H9 (cell line): ENCODE measurements at regions not wholly inside any gene's neighbourhood (a gene's known extent, or its start where the extent isn't known, plus 50 kb on each side); places are given as distances from the start of the nearest gene placed in this dataset.
A peak's percentile ranks its signal among the peaks of the same experiment; 100 is the strongest.

Experiments used
- DNase-seq: peaks from one replicate; pipeline ENCODE4 v3.0.0-alpha.2; 2017
- H2AFZ ChIP-seq: one replicate; pipeline ENCODE4 v1.6.1; 2013; ENCODE audit warnings: mild to moderate bottlenecking, low read length, control low read depth, moderate library complexity
- H2AK5ac ChIP-seq: 2 replicates; pipeline ENCODE4 v1.6.1; 2013; ENCODE audit warnings: low read length, control low read depth, mixed read lengths; ENCODE audit not compliant: insufficient read length
- H2BK120ac ChIP-seq: one replicate; pipeline ENCODE4 v1.6.1; 2013; ENCODE audit warnings: low read depth, mild to moderate bottlenecking, low read length, control low read depth, inconsistent platforms; ENCODE audit not compliant: poor library complexity, severe bottlenecking
- H2BK12ac ChIP-seq: 2 replicates; pipeline ENCODE4 v1.6.1; 2013; ENCODE audit warnings: low read length, control low read depth, mixed read lengths, low read depth; ENCODE audit not compliant: insufficient read length
- H2BK15ac ChIP-seq: 2 replicates; pipeline ENCODE4 v1.6.1; 2013; ENCODE audit warnings: low read depth, low read length, control low read depth
- H2BK20ac ChIP-seq: one replicate; pipeline ENCODE4 v1.6.1; 2013; ENCODE audit warnings: low read depth, mild to moderate bottlenecking, low read length, control low read depth, inconsistent platforms; ENCODE audit not compliant: poor library complexity, severe bottlenecking
- H2BK5ac ChIP-seq: 2 replicates; pipeline ENCODE4 v1.6.1; 2013; ENCODE audit warnings: low read length, control low read depth, mixed read lengths; ENCODE audit not compliant: insufficient read length
- H3K14ac ChIP-seq: 2 replicates; pipeline ENCODE4 v1.6.1; 2013; ENCODE audit warnings: low read length, control low read depth; ENCODE audit not compliant: insufficient read depth
- H3K18ac ChIP-seq: 2 replicates; pipeline ENCODE4 v1.6.1; 2013; ENCODE audit warnings: low read depth, mild to moderate bottlenecking, mixed read lengths, low read length, control low read depth; ENCODE audit not compliant: insufficient read length
- H3K23ac ChIP-seq: 2 replicates; pipeline ENCODE4 v1.6.1; 2013; ENCODE audit warnings: low read length, control low read depth, mixed read lengths, low read depth; ENCODE audit not compliant: insufficient read length
- H3K23me2 ChIP-seq: 2 replicates; pipeline ENCODE4 v1.6.1; 2013; ENCODE audit warnings: low read depth, mild to moderate bottlenecking, mixed read lengths, low read length, control low read depth; ENCODE audit not compliant: insufficient read length, poor library complexity, severe bottlenecking
- H3K27ac ChIP-seq: 2 replicates; pipeline ENCODE4 v1.5.1; 2013; ENCODE audit warnings: low read length, control low read depth, mixed read lengths, low read depth; ENCODE audit not compliant: insufficient read length
- H3K27me3 ChIP-seq: 2 replicates; pipeline ENCODE4 v1.6.1; 2013; ENCODE audit warnings: low read length, control low read depth, inconsistent platforms; ENCODE audit not compliant: insufficient read depth
- H3K4ac ChIP-seq: 2 replicates; pipeline ENCODE4 v1.6.1; 2013; ENCODE audit warnings: low read depth, mild to moderate bottlenecking, control low read depth, inconsistent platforms, low read length, moderate library complexity
- H3K4me1 ChIP-seq: 2 replicates; pipeline ENCODE4 v1.6.1; 2013; ENCODE audit warnings: low read length, control low read depth, inconsistent platforms; ENCODE audit not compliant: insufficient read depth
- H3K4me2 ChIP-seq: 2 replicates; pipeline ENCODE4 v1.6.1; 2013; ENCODE audit warnings: low read length, control low read depth, mixed read lengths; ENCODE audit not compliant: insufficient read length, insufficient read depth
- H3K56ac ChIP-seq: 2 replicates; pipeline ENCODE4 v1.6.1; 2013; ENCODE audit warnings: low read depth, mild to moderate bottlenecking, mixed read lengths, low read length, control low read depth; ENCODE audit not compliant: insufficient read length
- H3K79me1 ChIP-seq: 2 replicates; pipeline ENCODE4 v1.6.1; 2013; ENCODE audit warnings: low read depth, mild to moderate bottlenecking, moderate library complexity, low read length, control low read depth, inconsistent platforms; ENCODE audit not compliant: insufficient read depth, poor library complexity, severe bottlenecking
- H3K79me2 ChIP-seq: 2 replicates; pipeline ENCODE4 v1.6.1; 2013; ENCODE audit warnings: low read length, control low read depth, inconsistent platforms; ENCODE audit not compliant: insufficient read depth
- H3K9ac ChIP-seq: 2 replicates; pipeline ENCODE4 v1.6.1; 2013; ENCODE audit warnings: low read length, control low read depth, mixed read lengths; ENCODE audit not compliant: insufficient read length; ENCODE audit errors: extremely low read depth
- H3K9me3 ChIP-seq: one replicate; pipeline ENCODE4 v1.6.1; 2013; ENCODE audit warnings: low read depth, low read length, inconsistent platforms; ENCODE audit not compliant: control insufficient read depth
- H3T11ph ChIP-seq: one replicate; pipeline ENCODE4 v1.6.1; 2013; ENCODE audit warnings: mild to moderate bottlenecking, low read length, control low read depth, inconsistent platforms
- H4K20me1 ChIP-seq: one replicate; pipeline ENCODE4 v1.6.1; 2013; ENCODE audit not compliant: control insufficient read depth, insufficient read length, insufficient read depth
- H4K5ac ChIP-seq: 2 replicates; pipeline ENCODE4 v1.6.1; 2013; ENCODE audit warnings: low read depth, mild to moderate bottlenecking, mixed read lengths, low read length, control low read depth; ENCODE audit not compliant: insufficient read length
- H4K8ac ChIP-seq: replicated peaks from 2 replicates; pipeline ENCODE4 v1.6.1; 2013; ENCODE audit warnings: low read length, control low read depth, mixed read lengths, low read depth; ENCODE audit not compliant: insufficient read length
- H4K91ac ChIP-seq: 2 replicates; pipeline ENCODE4 v1.6.1; 2013; ENCODE audit warnings: low read depth, mild to moderate bottlenecking, moderate library complexity, mixed read lengths, low read length, control low read depth; ENCODE audit not compliant: insufficient read length
- H3K27ac Mint-ChIP-seq, 3 experiments: 2 replicates in 2 of 3; 3 replicates in 1 of 3; pipeline ENCODE4 v1.8.0; 2020 to 2021; ENCODE audit warnings: mixed read lengths in 3 of 3, mild to moderate bottlenecking in 1 of 3, moderate library complexity in 1 of 3
- H3K27me3 Mint-ChIP-seq: 2 replicates; pipeline ENCODE4 v1.8.0; 2021; ENCODE audit warnings: low read depth, mild to moderate bottlenecking, moderate library complexity, mixed read lengths
- H3K36me3 Mint-ChIP-seq, 3 experiments: 2 replicates in 2 of 3; 3 replicates in 1 of 3; pipeline ENCODE4 v1.8.0; 2020 to 2021; ENCODE audit warnings: low read depth in 3 of 3, mixed read lengths in 3 of 3; ENCODE audit not compliant: insufficient read depth in 1 of 3
- H3K4me1 Mint-ChIP-seq, 2 experiments: 2 replicates each; pipeline ENCODE4 v1.8.0; 2020; ENCODE audit warnings: mixed read lengths in 2 of 2
- H3K4me3 Mint-ChIP-seq, 2 experiments: 2 replicates in 1 of 2; 3 replicates in 1 of 2; pipeline ENCODE4 v1.8.0; 2020 to 2021; ENCODE audit warnings: mild to moderate bottlenecking in 2 of 2, mixed read lengths in 2 of 2, moderate library complexity in 1 of 2
- H3K9me3 Mint-ChIP-seq, 2 experiments: 2 replicates in 1 of 2; 3 replicates in 1 of 2; pipeline ENCODE4 v1.8.0; 2020; ENCODE audit warnings: mild to moderate bottlenecking in 2 of 2, mixed read lengths in 2 of 2, moderate library complexity in 1 of 2
- WGBS: extraction: QIAGEN DNeasy Blood & Tissue Kit; methylation state at CpG from one replicate; pipeline ENCODE4 v1.1.7; 2013; ENCODE audit warnings: missing lambda C conversion rate, low lambda C conversion rate, mixed read lengths; ENCODE audit not compliant: insufficient read length; ENCODE audit errors: extremely low coverage; 5-methylcytosine and 5-hydroxymethylcytosine counted together
- TF ChIP-seq, protein P1 (sequence below): fragments of 200-600 bp; sonication (generic); conservative IDR thresholded peaks from 3 replicates; pipeline ENCODE4 v1.8.0; 2021; ENCODE audit warnings: antibody characterized with exemption, mild to moderate bottlenecking

DNA sequence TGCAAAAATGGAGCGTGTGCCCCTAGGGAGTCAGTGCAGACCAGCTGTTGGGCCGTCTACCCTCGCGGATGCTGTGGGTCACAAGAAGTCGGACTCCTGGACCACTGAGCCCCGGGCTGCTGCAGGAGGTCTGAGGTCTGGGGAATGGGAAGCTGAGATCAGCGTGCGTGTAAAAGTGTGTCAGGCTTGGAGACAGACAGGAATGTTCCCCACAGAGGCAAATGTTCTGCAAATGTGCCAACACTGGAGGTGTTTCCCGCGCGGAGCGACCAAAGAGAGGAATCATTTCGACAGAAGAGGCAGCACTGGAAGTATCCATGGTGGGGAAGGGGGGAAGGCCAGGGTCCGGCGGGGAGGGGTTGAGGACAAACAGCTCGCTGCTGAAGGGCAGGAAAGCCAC lies 643.8 kb upstream of the MGMT start:
- Histone ChIP-seq H2BK12ac (no peak overlapping the region), H3K79me2 (no peaks in the 10 kb centered on the region), H2BK120ac (no peak overlapping the region), H4K91ac (no peak overlapping the region), H3T11ph (no peak overlapping the region), H4K20me1 (no peaks in the 10 kb centered on the region), H2BK15ac (no peak overlapping the region), H4K8ac (no peak overlapping the region), H3K14ac (no peak overlapping the region), H2BK5ac (no peak overlapping the region), H3K79me1 (no peaks in the 10 kb centered on the region), H2BK20ac (no peak overlapping the region), H3K27me3 (no peaks in the 10 kb centered on the region), H3K4me1 (no peaks in the 10 kb centered on the region), H3K9me3 (no peaks in the 10 kb centered on the region), H3K27ac (no peak overlapping the region), H2AFZ (no peak overlapping the region), H3K18ac (no peak overlapping the region), H3K23me2 (no peaks in the 10 kb centered on the region), H3K23ac (no peak overlapping the region), H2AK5ac (no peak overlapping the region), H3K4ac (no peak overlapping the region), H3K9ac (no peak overlapping the region), H3K56ac (no peak overlapping the region), H3K4me2 (no peak overlapping the region), H4K5ac (no peak overlapping the region)
- H3K27me3 Mint-ChIP-seq = peaks cover 2% of the 10 kb centered on the region
- H3K27ac Mint-ChIP-seq = peak overlapping the region in 1 of 3 experiments; percentile 43; a peak in 1 of 7 replicates
- no peaks in the 10 kb centered on the region for H3K4me1 Mint-ChIP-seq
- H3K36me3 Mint-ChIP-seq = no peaks in the 10 kb centered on the region; a peak in 1 of 7 replicates
- no peak for DNase-seq
- H3K4me3 Mint-ChIP-seq = no peak overlapping the region
- TF ChIP-seq, protein P1, sequence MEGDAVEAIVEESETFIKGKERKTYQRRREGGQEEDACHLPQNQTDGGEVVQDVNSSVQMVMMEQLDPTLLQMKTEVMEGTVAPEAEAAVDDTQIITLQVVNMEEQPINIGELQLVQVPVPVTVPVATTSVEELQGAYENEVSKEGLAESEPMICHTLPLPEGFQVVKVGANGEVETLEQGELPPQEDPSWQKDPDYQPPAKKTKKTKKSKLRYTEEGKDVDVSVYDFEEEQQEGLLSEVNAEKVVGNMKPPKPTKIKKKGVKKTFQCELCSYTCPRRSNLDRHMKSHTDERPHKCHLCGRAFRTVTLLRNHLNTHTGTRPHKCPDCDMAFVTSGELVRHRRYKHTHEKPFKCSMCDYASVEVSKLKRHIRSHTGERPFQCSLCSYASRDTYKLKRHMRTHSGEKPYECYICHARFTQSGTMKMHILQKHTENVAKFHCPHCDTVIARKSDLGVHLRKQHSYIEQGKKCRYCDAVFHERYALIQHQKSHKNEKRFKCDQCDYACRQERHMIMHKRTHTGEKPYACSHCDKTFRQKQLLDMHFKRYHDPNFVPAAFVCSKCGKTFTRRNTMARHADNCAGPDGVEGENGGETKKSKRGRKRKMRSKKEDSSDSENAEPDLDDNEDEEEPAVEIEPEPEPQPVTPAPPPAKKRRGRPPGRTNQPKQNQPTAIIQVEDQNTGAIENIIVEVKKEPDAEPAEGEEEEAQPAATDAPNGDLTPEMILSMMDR = no peak
- H3K9me3 Mint-ChIP-seq = no peaks in the 10 kb centered on the region; a peak in 1 of 5 replicates
- no CpG with 5 or more reads among the region's 16 CpGs for WGBS
